Thyroid gland (tissue), 4 donors: ENCODE measurements at regions not wholly inside any gene's neighbourhood (a gene's known extent, or its start where the extent isn't known, plus 50 kb on each side); places are given as distances from the start of the nearest gene placed in this dataset.
A peak's percentile ranks its signal among the peaks of the same experiment; 100 is the strongest.

Source experiments
- DNase-seq, 2 donors: peaks; one replicate each; pipeline ENCODE4 v3.0.0-alpha.2; 2019
- H3K27ac ChIP-seq, 3 donors: fragments of 200-600 bp; sonication (generic); 1 replicate in 2 of 3; 2 replicates in 1 of 3; pipeline ENCODE4 v1.5.1; 2016 to 2019; ENCODE audit warnings: mild to moderate bottlenecking in 1 of 3, moderate library complexity in 1 of 3
- H3K27me3 ChIP-seq: fragments of 200-600 bp; sonication (generic); one replicate; pipeline ENCODE4 v1.5.1; 2019
- H3K36me3 ChIP-seq, 2 donors: fragments of 200-600 bp; sonication (generic); one replicate each; pipeline ENCODE4 v1.5.1; 2016 to 2019
- H3K4me1 ChIP-seq, 2 donors: fragments of 200-600 bp; sonication (generic); one replicate each; pipeline ENCODE4 v1.5.1; 2017 to 2019
- H3K4me3 ChIP-seq, 3 donors: fragments of 200-600 bp; sonication (generic); replicated peaks in 1 of 3; 1 replicate in 2 of 3; 2 replicates in 1 of 3; pipeline ENCODE4 v1.5.1; 2016; ENCODE audit warnings: mild to moderate bottlenecking in 1 of 3
- H3K9me3 ChIP-seq: fragments of 200-600 bp; sonication (generic); one replicate; pipeline ENCODE4 v1.5.1; 2017
- POLR2A ChIP-seq, 2 donors: fragments of 450-650 bp; IDR thresholded peaks; one replicate each; pipeline ENCODE4 v1.6.1; 2017; ENCODE audit warnings: antibody characterized with exemption in 2 of 2, mild to moderate bottlenecking in 2 of 2, moderate library complexity in 1 of 2
- WGBS, 2 donors: methylation state at CpG; one replicate each; pipeline ENCODE4 v1.1.5; 2017; 5-methylcytosine and 5-hydroxymethylcytosine counted together
- intact Hi-C: fragments of 100-400 bp; cut with DNase I; formaldehyde crosslinking; loops from one replicate; pipeline ENCODE4 v1.15.1; 2023
- TF ChIP-seq, protein P1 (sequence below), 6 experiments: fragments of 200-600 bp in 3 of 6; fragments of 450-650 bp in 3 of 6; sonication (generic) in 3 of 6; IDR thresholded peaks; one replicate each; pipeline ENCODE4 v1.5.1; 2016 to 2019; ENCODE audit warnings: antibody characterized with exemption in 6 of 6, mild to moderate bottlenecking in 2 of 6, inconsistent platforms in 1 of 6, moderate library complexity in 1 of 6

DNA sequence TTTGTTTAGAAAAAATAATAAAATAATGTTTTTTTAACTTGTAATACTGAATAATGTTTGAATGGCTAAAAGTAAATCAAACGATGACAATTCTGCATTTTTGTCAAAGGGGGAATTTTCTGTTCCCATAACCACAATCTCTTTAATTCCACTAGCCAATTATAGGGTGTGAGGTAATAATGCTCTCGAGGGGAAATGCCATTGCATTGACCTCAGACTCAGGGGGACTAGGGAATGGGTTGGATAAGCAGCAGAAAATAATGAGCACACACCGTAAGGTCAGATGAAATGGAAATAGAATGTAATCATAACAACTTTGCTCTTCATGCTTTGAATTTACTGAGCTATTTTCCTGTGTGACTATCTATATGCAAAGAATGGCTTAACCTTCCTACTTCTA is 584.7 kb downstream of the RFPL4B start:
- no peak for DNase-seq
- TF ChIP-seq, protein P1, sequence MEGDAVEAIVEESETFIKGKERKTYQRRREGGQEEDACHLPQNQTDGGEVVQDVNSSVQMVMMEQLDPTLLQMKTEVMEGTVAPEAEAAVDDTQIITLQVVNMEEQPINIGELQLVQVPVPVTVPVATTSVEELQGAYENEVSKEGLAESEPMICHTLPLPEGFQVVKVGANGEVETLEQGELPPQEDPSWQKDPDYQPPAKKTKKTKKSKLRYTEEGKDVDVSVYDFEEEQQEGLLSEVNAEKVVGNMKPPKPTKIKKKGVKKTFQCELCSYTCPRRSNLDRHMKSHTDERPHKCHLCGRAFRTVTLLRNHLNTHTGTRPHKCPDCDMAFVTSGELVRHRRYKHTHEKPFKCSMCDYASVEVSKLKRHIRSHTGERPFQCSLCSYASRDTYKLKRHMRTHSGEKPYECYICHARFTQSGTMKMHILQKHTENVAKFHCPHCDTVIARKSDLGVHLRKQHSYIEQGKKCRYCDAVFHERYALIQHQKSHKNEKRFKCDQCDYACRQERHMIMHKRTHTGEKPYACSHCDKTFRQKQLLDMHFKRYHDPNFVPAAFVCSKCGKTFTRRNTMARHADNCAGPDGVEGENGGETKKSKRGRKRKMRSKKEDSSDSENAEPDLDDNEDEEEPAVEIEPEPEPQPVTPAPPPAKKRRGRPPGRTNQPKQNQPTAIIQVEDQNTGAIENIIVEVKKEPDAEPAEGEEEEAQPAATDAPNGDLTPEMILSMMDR (IDR thresholded peaks at IDR 0.05) = no peak
- TF ChIP-seq POLR2A (IDR thresholded peaks at IDR 0.05) = no peak
- WGBS, 2 donors = 71 to 82% methylated on average over 3 of the region's 3 CpGs
- Histone ChIP-seq H3K36me3 (no peaks in the 10 kb centered on the region), H3K27me3 (no peaks in the 10 kb centered on the region), H3K4me1 (peaks cover 0 to 6% of the 10 kb centered on the region in 2 donors), H3K9me3 (no peaks in the 10 kb centered on the region), H3K4me3 (no peak overlapping the region), H3K27ac (no peak overlapping the region)
- intact Hi-C loops = no loop called here

DNA sequence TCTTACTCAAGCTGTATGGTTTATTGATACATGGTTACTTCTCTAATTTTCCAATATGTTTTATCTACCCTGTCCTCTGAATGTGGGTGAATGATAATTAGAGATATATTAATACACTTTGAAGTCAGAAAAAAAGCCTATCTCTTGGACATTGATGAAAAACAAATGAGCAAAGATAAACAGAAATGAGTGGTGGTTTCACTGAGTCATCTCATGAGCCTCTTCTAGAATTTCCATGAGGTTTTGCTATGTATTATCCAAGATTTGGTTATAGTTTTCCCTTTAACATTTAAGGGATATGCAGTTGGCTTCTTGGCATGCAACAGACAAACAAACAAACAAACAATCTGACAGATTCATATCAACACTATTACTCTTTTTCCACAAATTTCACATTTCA is 586.8 kb downstream of the RFPL4B start:
- TF ChIP-seq, protein P1 (IDR thresholded peaks at IDR 0.05) = no peak
- TF ChIP-seq POLR2A (IDR thresholded peaks at IDR 0.05) = no peak
- Histone ChIP-seq H3K9me3 (no peaks in the 10 kb centered on the region), H3K4me3 (no peak overlapping the region), H3K27me3 (no peaks in the 10 kb centered on the region), H3K27ac (no peak overlapping the region), H3K4me1 (peaks cover 0 to 6% of the 10 kb centered on the region in 2 donors), H3K36me3 (no peaks in the 10 kb centered on the region)
- DNase-seq = no peak
- intact Hi-C loops = no loop called here

DNA sequence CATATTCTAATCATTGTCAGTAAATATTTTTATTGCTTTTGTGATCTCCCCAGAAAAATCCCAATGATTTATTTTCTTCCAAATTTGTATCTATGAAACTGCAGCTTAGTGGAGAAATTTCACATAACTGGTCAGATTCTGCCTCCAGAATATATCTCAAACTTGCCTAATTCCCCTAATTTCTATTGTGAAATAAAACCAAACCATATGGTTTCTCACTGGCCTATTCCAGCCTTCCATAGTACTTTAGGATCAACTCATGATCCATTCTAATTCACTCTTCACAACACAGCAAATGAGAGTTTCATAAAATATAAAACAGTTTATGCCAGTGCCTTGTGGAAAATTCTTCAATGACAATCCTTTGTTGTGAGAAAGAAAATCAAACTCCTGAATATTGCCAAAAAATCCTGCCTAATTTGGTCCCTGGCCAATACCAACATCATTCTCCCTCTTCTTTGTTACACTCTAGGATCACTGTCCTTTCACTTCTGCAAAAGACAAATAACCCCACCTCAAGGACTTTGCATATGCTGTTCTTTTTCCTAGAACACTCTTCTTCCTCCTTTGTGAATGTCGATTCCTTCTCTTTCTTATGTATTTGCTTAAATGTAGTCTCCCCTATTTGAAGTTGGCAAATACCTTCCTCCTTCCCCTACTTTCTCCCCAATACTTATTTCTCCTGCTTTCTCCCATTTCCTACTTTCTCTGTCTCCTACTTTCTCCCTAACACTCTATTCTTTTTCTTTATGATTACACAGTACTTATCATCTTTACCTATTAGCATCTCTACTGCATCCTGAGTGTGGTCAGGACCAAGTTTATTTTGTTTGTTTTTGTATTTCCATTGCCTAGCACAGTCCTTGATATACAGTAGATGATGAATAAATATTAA is 587.5 kb downstream of the RFPL4B start:
- H3K36me3 ChIP-seq = no peaks in the 10 kb centered on the region
- H3K27ac ChIP-seq = no peak overlapping the region
- intact Hi-C loops = no loop called here
- 42 to 83% methylated on average over 1 of the region's 1 CpG for WGBS, 2 donors
- DNase-seq = no peak
- no peak overlapping the region for H3K4me3 ChIP-seq
- no peaks in the 10 kb centered on the region for H3K27me3 ChIP-seq
- peaks cover 4 to 13% of the 10 kb centered on the region in 2 donors for H3K4me1 ChIP-seq
- TF ChIP-seq, protein P1 (IDR thresholded peaks at IDR 0.05) = no peak
- no peak for TF ChIP-seq POLR2A (IDR thresholded peaks at IDR 0.05)
- H3K9me3 ChIP-seq = no peaks in the 10 kb centered on the region

DNA sequence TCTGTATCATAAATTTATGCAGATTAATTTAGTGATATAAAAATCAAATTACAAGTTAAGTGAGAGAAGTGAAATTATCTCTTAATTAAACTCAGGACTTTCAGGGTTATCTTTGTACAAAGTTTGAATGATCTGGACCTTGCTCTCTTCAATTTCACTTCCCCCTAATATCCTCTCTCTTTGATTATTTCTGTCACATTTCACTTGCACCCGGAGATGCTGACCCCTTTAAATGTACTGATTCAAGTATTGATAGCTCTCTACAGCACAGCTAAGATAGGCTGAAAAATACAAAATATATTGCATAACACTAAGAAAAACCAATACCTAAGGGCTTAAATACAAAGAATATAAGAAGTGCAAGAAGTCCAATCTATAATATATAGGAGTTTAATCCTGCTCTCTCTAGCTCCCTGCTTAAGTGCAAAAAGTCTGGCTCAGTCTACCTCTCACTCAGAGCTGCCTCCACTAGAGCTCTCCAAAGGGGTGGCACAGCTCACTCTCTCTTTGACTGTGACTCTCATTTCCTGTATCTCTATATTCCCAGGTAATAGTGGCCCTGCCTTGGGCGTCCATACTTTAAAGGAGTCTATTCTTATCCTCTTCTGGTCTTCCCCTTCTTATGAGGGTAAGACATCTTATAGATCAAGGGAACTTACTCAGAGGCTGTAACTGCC is 588.4 kb downstream of the RFPL4B start:
- 89 to 90% methylated on average over 2 of the region's 2 CpGs for WGBS, 2 donors
- no peaks in the 10 kb centered on the region for H3K9me3 ChIP-seq
- TF ChIP-seq POLR2A (IDR thresholded peaks at IDR 0.05) = no peak
- H3K4me1 ChIP-seq = peaks cover 12 to 22% of the 10 kb centered on the region in 2 donors
- H3K27ac ChIP-seq = peak overlapping the region in 1 of 3 donors; percentile 10
- intact Hi-C loops = no loop called here
- no peaks in the 10 kb centered on the region for H3K27me3 ChIP-seq
- no peaks in the 10 kb centered on the region for H3K36me3 ChIP-seq
- DNase-seq = no peak
- H3K4me3 ChIP-seq = no peak overlapping the region

- no peak overlapping the region for H3K4me3 ChIP-seq
- H3K9me3 ChIP-seq = no peaks in the 10 kb centered on the region
- intact Hi-C loops = no loop called here
- peak overlapping the region in 1 of 3 donors; percentile 10 for H3K27ac ChIP-seq
- H3K27me3 ChIP-seq = no peaks in the 10 kb centered on the region
- peaks cover 12 to 22% of the 10 kb centered on the region in 2 donors for H3K4me1 ChIP-seq
- 92% methylated on average over 7 of the region's 7 CpGs for WGBS, 2 donors
- DNase-seq = no peak
- H3K36me3 ChIP-seq = no peaks in the 10 kb centered on the region
- TF ChIP-seq POLR2A (IDR thresholded peaks at IDR 0.05) = no peak
- TF ChIP-seq, protein P1 (IDR thresholded peaks at IDR 0.05) = no peak
Observed at GRCh38 chr6:112936079-112936472, 588.9 kb downstream of the RFPL4B start.
